ENCODE measurements at regions not wholly inside any gene's neighbourhood (a gene's known extent, or its start where the extent isn't known, plus 50 kb on each side); places are given as distances from the start of the nearest gene placed in this dataset.
A peak's percentile ranks its signal among the peaks of the same experiment; 100 is the strongest.

DNA sequence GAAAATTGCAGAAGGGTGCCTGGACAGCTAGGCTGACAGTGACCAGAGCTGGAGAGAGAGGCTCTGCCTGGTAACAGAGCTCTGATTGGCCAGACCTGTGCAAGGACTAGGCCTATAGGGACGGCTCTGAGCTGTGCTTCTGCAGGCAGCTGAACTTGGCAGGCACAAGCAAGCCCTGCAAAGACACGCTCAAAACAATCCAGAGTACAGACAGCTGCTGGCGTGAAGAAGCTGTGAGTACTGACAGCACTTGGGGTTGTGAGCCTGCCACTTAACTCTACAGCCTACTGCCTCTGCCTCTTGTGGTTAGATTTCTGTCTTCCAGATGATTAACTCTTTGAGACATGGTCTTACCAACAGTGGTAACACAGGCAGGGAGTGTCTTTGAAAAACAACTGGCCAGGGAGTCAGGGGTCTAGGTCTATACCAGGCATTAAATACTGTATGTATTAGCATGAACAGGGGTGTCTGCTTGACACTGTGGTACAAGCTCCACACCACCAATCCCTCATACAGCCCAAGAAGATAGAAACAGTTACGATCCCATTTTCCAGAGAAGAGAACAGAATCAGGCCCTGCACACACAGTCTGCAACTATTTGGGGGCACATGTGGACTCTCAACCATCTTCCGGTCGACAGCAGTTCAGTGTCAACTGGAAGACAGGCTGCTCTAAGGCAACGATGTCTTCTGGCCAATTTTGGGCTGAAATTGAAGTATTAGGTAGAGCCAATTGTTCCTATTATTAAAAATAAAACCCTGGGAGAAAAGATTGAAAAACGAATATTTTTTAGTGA lies 568.4 kb downstream of the TNS1 start:
- H3K4me3 ChIP-seq (ENCODE audit: low read depth, low read length), result no peak overlapping the region
- no peaks in the 10 kb centered on the region for H3K27me3 ChIP-seq (ENCODE audit: control insufficient read depth, insufficient read depth, low read length)
- H3K36me3 ChIP-seq (ENCODE audit: control insufficient read depth, insufficient read depth, low read length), result no peaks in the 10 kb centered on the region
- TF ChIP-seq CTCF (IDR thresholded peaks at IDR 0.05; ENCODE audit: insufficient read depth, low read length, severe bottlenecking), result no peak
- FAIRE-seq (no peak), DNase-seq (ENCODE audit: low read depth) (peak; percentile 97)

DNA sequence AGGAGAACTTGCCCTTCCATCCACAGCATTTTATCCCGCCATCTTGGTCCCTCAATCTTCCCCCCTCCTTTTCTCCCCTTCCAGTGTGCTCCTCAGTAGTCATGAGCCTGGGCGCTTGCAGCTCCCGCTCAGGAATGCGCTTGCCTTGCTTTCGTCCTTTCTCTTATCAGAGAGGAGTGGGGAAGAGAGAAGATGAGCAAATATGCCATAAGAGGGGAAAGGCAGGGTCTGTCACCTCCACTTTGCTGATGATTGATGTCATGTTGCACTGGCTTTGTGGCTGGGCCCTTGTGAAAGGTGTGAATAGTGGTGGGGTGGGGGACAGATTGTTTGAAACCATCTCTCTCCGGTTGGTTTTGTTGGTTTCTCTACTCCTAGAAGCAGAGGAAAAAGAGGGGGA lies 569.3 kb downstream of the TNS1 start:
- Histone ChIP-seq H3K4me3 (ENCODE audit: low read depth, low read length) (no peak overlapping the region), H3K27me3 (ENCODE audit: control insufficient read depth, insufficient read depth, low read length) (no peaks in the 10 kb centered on the region), H3K36me3 (ENCODE audit: control insufficient read depth, insufficient read depth, low read length) (no peaks in the 10 kb centered on the region)
- TF ChIP-seq CTCF (IDR thresholded peaks at IDR 0.05; ENCODE audit: insufficient read depth, low read length, severe bottlenecking), result no peak
- FAIRE-seq, result no peak
- DNase-seq (ENCODE audit: low read depth), result no peak

- no peak for TF ChIP-seq CTCF (IDR thresholded peaks at IDR 0.05; ENCODE audit: insufficient read depth, low read length, severe bottlenecking)
- no peak for DNase-seq (ENCODE audit: low read depth)
- H3K27me3 ChIP-seq (ENCODE audit: control insufficient read depth, insufficient read depth, low read length), result no peaks in the 10 kb centered on the region
- H3K36me3 ChIP-seq (ENCODE audit: control insufficient read depth, insufficient read depth, low read length), result no peaks in the 10 kb centered on the region
- FAIRE-seq, result no peak
- no peak overlapping the region for H3K4me3 ChIP-seq (ENCODE audit: low read depth, low read length)
Observed at GRCh38 chr2:217431577-217432269, 571.1 kb downstream of the TNS1 start.

GRCh38 chr2:217430916-217431576 lies 571.2 kb upstream of the TNP1 start:
- TF ChIP-seq CTCF (IDR thresholded peaks at IDR 0.05; ENCODE audit: insufficient read depth, low read length, severe bottlenecking), result no peak
- Histone ChIP-seq H3K4me3 (ENCODE audit: low read depth, low read length) (no peak overlapping the region), H3K27me3 (ENCODE audit: control insufficient read depth, insufficient read depth, low read length) (no peaks in the 10 kb centered on the region), H3K36me3 (ENCODE audit: control insufficient read depth, insufficient read depth, low read length) (no peaks in the 10 kb centered on the region)
- no peak for DNase-seq (ENCODE audit: low read depth)
- FAIRE-seq, result no peak

DNA sequence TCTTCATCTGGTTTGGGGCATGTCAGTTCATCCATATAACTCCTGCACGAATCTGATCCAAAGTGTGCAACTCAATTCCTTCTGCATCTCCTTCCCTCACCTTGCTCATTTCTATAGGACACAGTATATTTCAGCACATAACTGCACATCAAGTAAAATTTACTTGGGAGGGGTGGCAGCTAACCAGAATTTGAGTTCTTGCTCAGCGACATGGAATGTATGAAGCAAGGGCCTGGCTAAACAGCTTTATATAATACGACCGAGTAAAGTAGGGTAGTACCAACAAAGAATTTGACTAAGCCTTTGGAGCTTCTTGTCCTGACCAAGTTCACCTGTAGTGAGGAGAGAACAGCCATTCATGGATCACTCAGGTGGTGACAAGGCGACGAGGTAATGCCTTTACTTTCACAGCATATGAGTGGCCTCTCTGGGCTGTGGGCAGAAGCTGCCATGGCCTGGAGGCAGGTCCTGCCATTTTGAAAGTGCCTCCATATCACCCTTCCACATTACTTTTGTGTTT lies 570.2 kb upstream of the TNP1 start:
- no peak for TF ChIP-seq CTCF (IDR thresholded peaks at IDR 0.05; ENCODE audit: insufficient read depth, low read length, severe bottlenecking)
- DNase-seq (ENCODE audit: low read depth) (peak; percentile 41), FAIRE-seq (no peak)
- H3K27me3 ChIP-seq (ENCODE audit: control insufficient read depth, insufficient read depth, low read length), result no peaks in the 10 kb centered on the region
- H3K36me3 ChIP-seq (ENCODE audit: control insufficient read depth, insufficient read depth, low read length), result no peaks in the 10 kb centered on the region
- no peak overlapping the region for H3K4me3 ChIP-seq (ENCODE audit: low read depth, low read length)

Measured in bronchial epithelial cell (primary cell).